ENCODE measurements at regions not wholly inside any gene's neighbourhood (a gene's known extent, or its start where the extent isn't known, plus 50 kb on each side); places are given as distances from the start of the nearest gene placed in this dataset.

GRCh38 chrX:22660756-22661155, 339.0 kb upstream of the DDX53 start:
- no peak for DNase-seq (ENCODE audit: low spot score)

GRCh38 chrX:22662776-22663175, 337.0 kb upstream of the DDX53 start:
- no peak for DNase-seq (ENCODE audit: low spot score)

GRCh38 chrX:22664826-22665225, 334.9 kb upstream of the DDX53 start:
- no peak for DNase-seq (ENCODE audit: low spot score)

- no peak for DNase-seq (ENCODE audit: low spot score)
Measured at GRCh38 chrX:22665818-22666217, 333.9 kb upstream of the DDX53 start.

- DNase-seq (ENCODE audit: low spot score) = peak; percentile 53
Measured at GRCh38 chrX:22666441-22666840, 333.3 kb upstream of the DDX53 start.

GRCh38 chrX:22674932-22675331, 324.8 kb upstream of the DDX53 start:
- no peak for DNase-seq (ENCODE audit: low spot score)

GRCh38 chrX:22686138-22686541, 313.6 kb upstream of the DDX53 start:
- DNase-seq (ENCODE audit: low spot score) = no peak

- no peak for DNase-seq (ENCODE audit: low spot score)
Measured at GRCh38 chrX:22689290-22689689, 310.5 kb upstream of the DDX53 start.

- no peak for DNase-seq (ENCODE audit: low spot score)
Measured at GRCh38 chrX:22690116-22690515, 309.6 kb upstream of the DDX53 start.

- DNase-seq (ENCODE audit: low spot score) = no peak
Measured at GRCh38 chrX:22691966-22692565, 307.7 kb upstream of the DDX53 start.

GRCh38 chrX:22698151-22698550, 301.6 kb upstream of the DDX53 start:
- DNase-seq (ENCODE audit: low spot score) = no peak

- no peak for DNase-seq (ENCODE audit: low spot score)
Measured at GRCh38 chrX:22699581-22700091, 300.1 kb upstream of the DDX53 start.

GRCh38 chrX:22712942-22713341, 286.8 kb upstream of the DDX53 start:
- DNase-seq (ENCODE audit: low spot score) = no peak

GRCh38 chrX:22730542-22730941, 269.2 kb upstream of the DDX53 start:
- no peak for DNase-seq (ENCODE audit: low spot score)

GRCh38 chrX:22737541-22737940, 262.2 kb upstream of the DDX53 start:
- DNase-seq (ENCODE audit: low spot score) = no peak

GRCh38 chrX:22739276-22739675, 260.5 kb upstream of the DDX53 start:
- DNase-seq (ENCODE audit: low spot score) = no peak

GRCh38 chrX:22740836-22741235, 258.9 kb upstream of the DDX53 start:
- no peak for DNase-seq (ENCODE audit: low spot score)

GRCh38 chrX:22742174-22742573, 257.6 kb upstream of the DDX53 start:
- no peak for DNase-seq (ENCODE audit: low spot score)

- no peak for DNase-seq (ENCODE audit: low spot score)
Measured at GRCh38 chrX:22746081-22746480, 253.7 kb upstream of the DDX53 start.

GRCh38 chrX:22748093-22748999, 251.4 kb upstream of the DDX53 start:
- DNase-seq (ENCODE audit: low spot score) = peak; percentile 77

- DNase-seq (ENCODE audit: low spot score) = no peak
Measured at GRCh38 chrX:22758807-22759481, 240.8 kb upstream of the DDX53 start.

- no peak for DNase-seq (ENCODE audit: low spot score)
Measured at GRCh38 chrX:22760513-22761057, 239.2 kb upstream of the DDX53 start.

Measured in HT-29 (cell line).